H7 (cell line): ENCODE measurements at regions not wholly inside any gene's neighbourhood (a gene's known extent, or its start where the extent isn't known, plus 50 kb on each side); places are given as distances from the start of the nearest gene placed in this dataset.

ENCODE experiments used
- DNase-seq: peaks from one replicate; pipeline ENCODE4 v3.0.0; 2012
- H3K27me3 ChIP-seq: 2 replicates; pipeline ENCODE4 v1.6.0; 2011; ENCODE audit warnings: mild to moderate bottlenecking, low read length; ENCODE audit not compliant: control insufficient read depth, insufficient read depth
- H3K36me3 ChIP-seq: replicated peaks from 2 replicates; pipeline ENCODE4 v1.5.1; 2011; ENCODE audit warnings: low read length; ENCODE audit not compliant: control insufficient read depth, insufficient read depth
- H3K4me3 ChIP-seq: 2 replicates; pipeline ENCODE4 v1.5.1; 2011; ENCODE audit warnings: low read depth, mild to moderate bottlenecking, control low read depth, low read length, moderate library complexity; ENCODE audit not compliant: insufficient read depth

DNA sequence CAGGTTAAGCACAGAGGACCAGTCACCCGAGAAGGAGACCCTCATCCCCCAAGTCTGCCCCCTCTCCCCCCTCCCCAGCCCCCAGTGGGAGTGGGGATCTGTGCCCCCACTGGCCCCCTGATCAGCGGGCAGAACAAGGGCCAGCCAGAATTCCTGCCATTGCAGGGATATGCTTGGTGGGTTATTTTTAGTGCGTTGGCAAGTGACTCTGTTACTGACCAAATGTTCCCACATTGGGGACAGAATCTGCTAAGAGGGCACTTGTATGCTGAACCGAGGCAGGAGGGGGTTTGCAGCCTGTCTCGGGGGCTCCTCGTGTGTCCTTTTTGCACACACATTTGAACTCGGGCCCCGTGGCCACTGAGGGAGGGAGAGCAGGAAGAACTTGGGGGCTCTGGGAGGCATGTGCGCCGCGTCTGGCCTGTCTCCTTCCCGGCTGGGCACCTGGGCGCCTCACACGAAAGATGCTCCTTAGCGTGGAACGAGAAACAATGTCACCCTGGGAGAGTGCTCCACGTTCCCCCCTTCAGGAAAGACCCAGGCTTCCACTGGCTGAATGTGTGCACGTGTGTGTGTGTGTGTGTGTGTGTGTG is 66.4 kb upstream of the CASZ1 start:
- DNase-seq, result peak; percentile 31
- H3K27me3 ChIP-seq, result peaks cover 33% of the 10 kb centered on the region

DNA sequence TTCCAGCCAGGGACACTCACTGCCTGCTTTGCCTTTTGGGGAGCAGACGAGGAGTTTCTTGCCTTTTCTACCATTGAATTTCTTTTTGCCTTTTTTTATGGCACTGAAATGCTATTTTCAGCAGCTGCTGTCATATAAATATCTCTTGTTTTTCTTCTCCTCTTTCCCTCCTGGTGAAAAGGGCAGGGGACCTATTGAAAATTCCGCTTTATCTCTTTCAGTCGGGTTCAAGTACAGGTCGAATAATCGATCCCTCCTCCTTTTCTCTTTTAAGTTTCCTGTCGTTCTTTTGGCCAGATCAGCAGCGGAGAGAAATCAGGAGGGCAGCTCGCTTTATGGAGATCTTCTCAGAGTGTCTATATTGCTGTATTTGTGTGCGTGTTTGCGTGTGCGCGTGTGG is 67.4 kb upstream of the CASZ1 start:
- Histone ChIP-seq H3K4me3 (no peak overlapping the region), H3K27me3 (peaks cover 40% of the 10 kb centered on the region), H3K36me3 (no peaks in the 10 kb centered on the region)
- peak; percentile 25 for DNase-seq

More for the DNA sequence above, 66.4 kb upstream of the CASZ1 start:
- Histone ChIP-seq H3K36me3 (no peaks in the 10 kb centered on the region), H3K4me3 (no peak overlapping the region)

DNA sequence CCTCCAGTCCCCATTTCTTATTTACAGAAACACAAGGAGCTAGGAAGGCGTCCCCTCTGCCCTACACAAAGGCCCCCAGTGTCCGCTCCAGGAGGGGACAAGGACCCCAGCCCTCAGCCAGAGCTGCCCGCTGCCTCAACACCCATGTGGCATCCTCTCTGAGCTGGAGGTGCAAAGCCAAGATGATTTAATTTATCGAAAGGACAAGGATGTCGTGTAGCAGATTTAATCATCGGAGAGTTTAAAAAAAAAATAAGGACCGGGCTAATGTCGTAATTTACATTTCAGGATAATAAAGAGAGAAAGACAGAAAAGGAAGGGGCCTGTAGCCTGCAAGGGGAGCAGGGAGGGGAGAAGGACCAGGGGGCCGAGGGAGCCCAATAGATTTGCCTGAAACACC is 68.3 kb upstream of the CASZ1 start:
- Histone ChIP-seq H3K36me3 (no peaks in the 10 kb centered on the region), H3K4me3 (no peak overlapping the region), H3K27me3 (peaks cover 39% of the 10 kb centered on the region)
- peak; percentile 18 for DNase-seq

DNA sequence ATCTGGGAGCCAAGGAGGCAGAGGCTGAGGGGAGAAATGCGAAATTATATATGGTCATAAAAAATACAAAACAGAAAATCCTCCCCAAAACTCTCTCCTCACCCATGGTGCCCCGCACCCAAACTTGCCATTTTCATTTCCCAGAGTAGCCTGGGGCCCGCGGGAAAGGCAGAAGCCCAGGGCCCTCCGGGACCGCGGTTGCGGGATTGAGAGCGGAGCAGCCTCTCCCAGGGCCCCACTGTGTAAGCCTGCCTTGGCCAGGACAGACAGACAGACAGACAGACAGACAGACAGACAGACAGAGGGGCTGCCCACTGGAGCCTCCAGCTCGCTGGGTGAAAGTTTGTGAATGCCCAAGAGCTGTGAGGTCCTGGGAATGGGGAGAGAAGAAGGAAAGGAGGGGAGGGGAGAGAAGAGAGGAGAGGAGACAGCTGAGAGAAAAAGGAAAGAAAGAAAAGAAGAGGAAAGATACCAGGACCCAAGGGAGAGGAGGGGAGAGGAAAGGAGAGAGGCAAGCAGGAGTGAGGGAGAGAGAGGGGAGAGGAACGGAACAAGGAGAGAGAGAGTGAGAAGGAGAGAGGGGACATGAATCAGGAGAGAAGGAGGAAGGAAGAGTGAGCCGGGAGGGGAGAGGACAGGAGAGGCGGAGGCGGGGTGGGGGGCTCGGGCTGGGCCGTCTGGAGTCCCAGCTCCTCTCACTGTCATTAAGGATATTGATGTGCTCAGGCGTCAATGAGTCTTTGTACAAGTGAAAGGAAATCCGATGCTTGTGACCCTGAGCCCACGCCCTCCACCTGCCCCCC is 69.3 kb upstream of the CASZ1 start:
- Histone ChIP-seq H3K27me3 (peaks cover 38% of the 10 kb centered on the region), H3K36me3 (no peaks in the 10 kb centered on the region), H3K4me3 (no peak overlapping the region)
- DNase-seq, result peak; percentile 80

DNA sequence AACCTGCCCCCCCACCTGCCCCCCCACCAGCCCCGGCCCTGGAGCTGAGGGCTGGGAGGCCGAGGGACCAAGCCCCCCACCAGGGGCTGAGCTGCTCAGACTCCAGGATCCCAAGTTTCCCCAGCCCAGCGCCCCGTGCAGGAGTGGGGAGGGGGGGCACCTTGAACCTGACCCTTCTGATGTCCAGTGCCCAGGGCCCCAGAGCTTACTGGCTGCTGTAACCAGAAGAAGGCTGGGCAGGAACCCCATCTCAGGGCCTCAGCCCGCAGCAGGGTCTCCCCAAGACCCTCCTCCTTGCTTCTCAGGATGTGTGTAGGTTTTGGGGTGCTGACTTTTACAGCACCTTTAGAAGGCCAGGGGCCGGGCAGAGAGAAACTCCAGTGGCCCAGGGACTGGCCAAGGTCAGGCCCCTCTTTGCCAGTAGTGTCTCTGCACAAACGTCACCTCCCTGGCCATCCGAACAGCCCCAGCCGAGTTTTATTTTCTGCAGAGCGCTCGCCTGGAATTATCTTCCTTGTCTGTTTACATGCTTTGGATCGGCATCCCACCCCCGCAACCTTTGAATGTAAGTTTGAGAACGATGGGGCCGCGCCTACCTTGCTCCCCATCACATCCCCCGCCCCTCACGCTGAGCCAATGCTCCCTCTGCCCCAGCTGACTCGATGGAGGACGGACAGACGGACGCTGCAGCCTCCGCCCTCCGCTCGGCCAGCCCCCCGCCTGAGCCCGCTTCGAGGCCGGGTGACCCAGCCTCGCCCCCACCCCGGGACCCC is 70.1 kb upstream of the CASZ1 start:
- H3K27me3 ChIP-seq, result peaks cover 33% of the 10 kb centered on the region
- DNase-seq, result peak; percentile 92
- H3K36me3 ChIP-seq, result no peaks in the 10 kb centered on the region
- H3K4me3 ChIP-seq, result peak overlapping the region; percentile 35

DNA sequence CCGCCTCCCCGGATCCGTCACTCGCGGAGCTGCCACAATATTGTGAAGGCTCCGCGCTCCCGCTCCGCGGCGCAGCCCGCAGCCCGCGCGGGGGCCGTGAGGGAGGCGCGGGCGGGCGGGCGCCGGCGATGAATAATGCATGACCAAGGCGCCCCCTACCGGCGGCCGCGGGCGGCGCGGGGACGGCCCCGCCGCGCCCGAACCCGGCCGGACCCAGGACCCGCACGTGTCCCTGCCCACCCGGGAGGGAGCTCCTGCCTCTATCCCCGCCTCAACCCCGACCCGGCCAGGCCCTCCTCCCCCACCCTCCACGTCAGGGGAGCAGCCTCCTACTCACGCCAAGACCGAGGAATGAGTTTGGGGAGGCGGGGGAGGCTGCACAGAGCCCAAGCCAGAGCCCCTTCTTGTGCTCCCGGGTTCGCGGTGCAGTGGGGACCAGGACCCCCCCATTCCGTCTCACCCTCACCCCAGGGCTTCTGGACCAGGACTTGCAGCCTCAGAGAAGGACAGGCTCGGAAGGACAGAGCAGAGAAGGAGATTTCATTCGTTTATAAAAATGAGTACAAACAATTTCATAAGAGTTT is 70.8 kb upstream of the CASZ1 start:
- DNase-seq, result peak; percentile 96
- peaks cover 33% of the 10 kb centered on the region for H3K27me3 ChIP-seq
- H3K4me3 ChIP-seq, result peak overlapping the region; percentile 35
- H3K36me3 ChIP-seq, result no peaks in the 10 kb centered on the region

DNA sequence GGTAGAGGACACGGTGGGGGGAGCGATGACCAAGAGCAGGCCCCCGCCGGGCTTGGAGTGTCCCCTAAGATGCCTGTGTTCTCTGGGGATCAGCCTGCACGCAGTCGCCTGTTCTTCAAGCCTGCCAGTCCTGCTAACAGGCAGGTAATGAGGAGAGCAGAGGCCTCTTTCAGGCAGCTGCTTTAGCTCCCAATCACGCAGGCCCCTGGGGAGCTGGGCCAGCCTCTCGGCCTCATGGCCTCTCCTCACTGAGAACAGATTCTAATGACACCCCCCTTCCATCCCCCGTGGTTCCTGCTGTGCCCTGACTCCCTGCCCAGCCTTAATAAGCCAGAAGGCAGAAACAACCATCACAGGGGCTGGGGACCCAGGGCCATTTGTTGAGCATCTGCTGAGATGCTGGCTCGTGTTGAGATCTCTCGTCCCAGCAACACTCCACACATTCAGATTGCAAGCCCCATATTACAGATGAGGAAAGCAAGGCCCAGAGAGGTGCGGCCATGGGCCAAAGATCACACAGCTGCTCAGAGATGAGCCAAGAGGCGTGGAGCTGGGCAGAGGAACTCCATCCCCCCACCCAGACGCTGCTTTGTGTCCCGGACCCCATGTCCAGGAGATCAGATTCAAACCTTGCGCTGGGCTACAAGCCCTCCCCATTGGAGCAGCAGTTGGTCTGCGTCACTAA is 71.6 kb upstream of the CASZ1 start:
- Histone ChIP-seq H3K27me3 (peaks cover 33% of the 10 kb centered on the region), H3K36me3 (no peaks in the 10 kb centered on the region), H3K4me3 (no peak overlapping the region)
- no peak for DNase-seq

DNA sequence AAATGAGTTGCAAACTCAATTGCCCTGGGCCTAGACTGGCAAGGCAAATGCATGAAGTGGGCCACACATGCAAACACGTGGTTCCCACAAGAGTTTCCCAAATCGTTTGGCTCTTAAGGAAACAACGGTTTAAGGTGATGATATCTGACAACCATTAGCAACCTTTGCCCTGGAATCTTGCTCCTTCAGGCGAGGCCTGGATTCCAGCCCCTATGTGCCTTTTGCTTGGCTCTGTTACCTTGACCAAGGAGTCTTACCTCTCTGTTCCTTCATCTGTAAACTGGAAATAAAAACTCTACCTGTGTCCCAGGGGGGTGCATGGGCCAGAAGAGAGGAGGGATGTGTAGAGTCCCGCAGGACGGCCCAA is 72.1 kb upstream of the CASZ1 start:
- Histone ChIP-seq H3K4me3 (no peak overlapping the region), H3K36me3 (no peaks in the 10 kb centered on the region), H3K27me3 (peaks cover 33% of the 10 kb centered on the region)
- no peak for DNase-seq

DNA sequence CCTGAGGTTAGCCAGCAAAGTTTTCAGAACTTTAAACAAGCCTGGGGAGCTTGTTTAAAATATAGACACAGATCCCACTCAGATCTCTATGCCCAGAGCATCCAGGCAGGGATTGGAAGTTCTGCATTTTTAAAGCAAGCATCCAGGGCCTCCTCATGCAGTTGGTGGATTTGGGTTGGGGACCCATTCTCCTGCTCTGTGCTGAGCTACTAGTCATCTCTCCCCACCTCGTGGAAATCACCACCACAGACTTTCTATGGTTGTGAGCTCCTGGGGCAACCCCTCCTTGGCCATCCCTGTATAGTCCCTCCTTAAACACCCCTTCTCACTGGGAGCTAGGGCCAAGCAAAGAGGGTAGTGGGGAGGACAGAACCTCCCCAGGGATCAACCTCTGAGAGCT is 73.5 kb upstream of the CASZ1 start:
- no peak for DNase-seq
- Histone ChIP-seq H3K36me3 (no peaks in the 10 kb centered on the region), H3K27me3 (peaks cover 27% of the 10 kb centered on the region), H3K4me3 (no peak overlapping the region)

DNA sequence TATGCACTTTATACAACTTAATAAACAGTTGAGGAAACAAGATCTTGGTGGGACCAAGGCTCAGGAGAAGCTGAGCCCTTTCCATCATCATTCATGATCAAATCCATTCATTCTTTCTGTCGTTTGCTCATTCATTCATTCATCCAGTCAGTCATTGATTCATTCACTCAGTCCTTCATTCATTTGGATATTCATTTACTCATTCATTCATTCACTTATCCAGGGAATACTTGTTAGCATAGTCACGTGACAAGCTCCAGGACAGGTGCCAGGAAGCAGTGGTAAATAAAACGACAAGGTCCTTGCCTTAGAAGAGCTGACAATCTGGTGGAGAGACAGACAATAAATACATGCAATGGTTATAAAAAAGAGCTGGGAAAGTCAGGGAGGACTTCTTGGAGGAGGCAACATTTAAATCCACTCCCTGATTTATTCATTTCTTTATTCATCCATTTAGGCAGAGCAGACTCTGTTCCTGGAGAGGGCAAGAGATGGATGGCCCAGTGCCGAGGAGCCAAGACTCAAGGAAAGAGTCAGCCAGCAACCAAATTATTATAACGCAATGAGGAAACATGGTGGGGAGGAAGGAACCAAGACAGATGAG is 74.1 kb upstream of the CASZ1 start:
- no peak for DNase-seq
- Histone ChIP-seq H3K27me3 (peaks cover 20% of the 10 kb centered on the region), H3K36me3 (no peaks in the 10 kb centered on the region), H3K4me3 (no peak overlapping the region)

DNA sequence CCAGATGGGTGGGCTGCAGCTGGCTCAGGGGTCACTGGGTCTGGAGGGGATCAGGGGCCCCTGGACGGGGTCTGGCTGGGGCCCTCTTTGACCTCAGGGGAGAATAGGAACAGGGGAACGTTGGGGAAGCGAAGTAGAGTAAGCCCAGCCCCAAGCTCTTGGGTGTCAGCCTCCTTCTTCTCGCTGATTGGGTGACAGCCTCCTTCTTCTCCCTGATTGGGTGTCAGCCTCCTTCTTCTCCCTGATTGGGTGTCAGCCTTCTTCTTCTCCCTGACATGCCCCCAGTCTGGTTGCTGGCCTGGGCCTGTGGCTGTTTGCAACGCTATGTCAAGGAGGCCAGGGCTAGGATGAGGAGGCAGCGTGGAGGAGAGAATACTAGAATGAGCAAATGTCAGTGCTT is 76.7 kb upstream of the CASZ1 start:
- H3K36me3 ChIP-seq, result no peaks in the 10 kb centered on the region
- DNase-seq, result peak; percentile 70
- H3K4me3 ChIP-seq, result no peak overlapping the region
- peaks cover 4% of the 10 kb centered on the region for H3K27me3 ChIP-seq

DNA sequence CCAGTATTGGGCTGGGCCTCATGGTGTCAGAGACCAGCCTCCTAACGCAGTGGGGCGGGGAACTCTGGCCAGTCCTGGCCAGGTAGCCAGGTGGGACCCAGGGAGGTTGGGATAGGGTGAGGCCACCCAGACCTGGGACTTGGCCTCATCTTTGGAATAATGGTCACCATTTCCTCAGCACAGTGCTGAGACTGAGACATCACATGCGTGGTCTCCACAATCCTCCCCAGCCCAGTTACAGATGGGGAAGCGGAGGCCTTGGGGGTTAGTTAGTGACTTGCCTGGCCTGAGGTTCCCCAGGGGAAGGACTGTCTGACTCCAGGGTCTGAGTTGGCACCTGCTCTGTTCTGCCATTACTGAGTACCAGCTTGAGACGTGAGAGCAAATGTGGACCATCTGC is 77.9 kb upstream of the CASZ1 start:
- Histone ChIP-seq H3K4me3 (no peak overlapping the region), H3K36me3 (no peaks in the 10 kb centered on the region), H3K27me3 (no peaks in the 10 kb centered on the region)
- DNase-seq, result no peak

DNA sequence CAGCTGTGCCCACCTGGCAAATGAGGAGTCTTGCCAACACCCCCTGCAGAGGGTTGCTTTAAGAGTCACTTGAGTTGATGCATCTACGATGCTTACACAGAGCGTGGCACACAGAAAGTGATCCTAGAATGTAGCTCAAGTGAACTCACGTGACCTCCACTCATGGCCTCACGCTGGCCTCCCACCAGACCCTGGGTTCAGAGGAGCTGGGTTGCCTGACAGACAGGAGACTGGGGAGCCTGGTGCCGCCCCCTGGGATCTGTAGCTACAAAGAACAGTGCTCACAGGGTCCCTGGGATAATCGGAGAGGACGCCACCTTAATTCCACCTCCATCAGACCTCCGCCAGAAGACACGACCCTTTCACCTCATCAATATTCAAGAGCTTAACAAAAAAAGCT is 81.4 kb upstream of the CASZ1 start:
- Histone ChIP-seq H3K27me3 (no peaks in the 10 kb centered on the region), H3K4me3 (no peak overlapping the region)

DNA sequence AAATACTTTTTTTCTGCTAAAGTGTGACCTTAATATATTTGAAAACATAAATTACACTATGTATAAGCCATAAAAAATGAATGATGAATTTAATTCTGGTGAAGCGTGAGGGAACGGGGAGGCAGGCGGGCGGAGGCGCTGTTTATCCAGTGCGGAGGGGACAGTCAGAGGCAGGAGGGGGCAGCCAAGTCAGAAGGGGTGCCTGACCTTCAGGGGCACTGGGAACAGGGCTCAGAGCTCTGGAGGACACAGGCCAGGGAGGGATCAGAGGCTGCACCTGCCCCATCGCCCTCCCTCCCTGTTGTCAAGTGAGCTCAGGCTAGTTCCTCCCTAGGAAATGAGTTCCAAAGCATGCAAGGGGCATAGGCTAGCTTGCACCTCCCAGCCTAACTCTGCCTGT is 82.0 kb upstream of the CASZ1 start:
- Histone ChIP-seq H3K4me3 (no peak overlapping the region), H3K36me3 (no peaks in the 10 kb centered on the region), H3K27me3 (no peaks in the 10 kb centered on the region)
- peak; percentile 19 for DNase-seq

More for the DNA sequence above, 81.4 kb upstream of the CASZ1 start:
- H3K36me3 ChIP-seq, result no peaks in the 10 kb centered on the region
- no peak for DNase-seq
